SK-N-SH treated with all-trans-retinoic acid at 6 μM for 48 hours (cell line): ENCODE measurements at regions not wholly inside any gene's neighbourhood (a gene's known extent, or its start where the extent isn't known, plus 50 kb on each side); places are given as distances from the start of the nearest gene placed in this dataset.

Experiments
- ATAC-seq: fragments of 200-7000 bp; cut with Tn5 transposase; 3 replicates; pipeline ENCODE4 v1.9.1; 2020; ENCODE audit warnings: mild to moderate bottlenecking, moderate library complexity
- ARNTL ChIP-seq: fragments of 450-650 bp; formaldehyde crosslinking; IDR thresholded peaks from 2 replicates; pipeline ENCODE4 v1.5.0; 2020; ENCODE audit warnings: low read depth, mild to moderate bottlenecking, moderate library complexity, borderline replicate concordance
- CREB5 ChIP-seq: fragments of 250-450 bp; sonication (Bioruptor Pico); IDR thresholded peaks from 2 replicates; pipeline ENCODE4 v1.5.1; 2020; ENCODE audit warnings: low read depth, mild to moderate bottlenecking, moderate library complexity
- CSDC2 ChIP-seq: fragments of 250-450 bp; sonication (Bioruptor Pico); IDR thresholded peaks from 2 replicates; pipeline ENCODE4 v1.5.0; 2020; ENCODE audit warnings: mild to moderate bottlenecking, moderate library complexity
- ISL1 ChIP-seq: fragments of 250-450 bp; sonication (Bioruptor Pico); IDR thresholded peaks from 2 replicates; pipeline ENCODE4 v2.1.2; 2022; ENCODE audit warnings: mild to moderate bottlenecking, moderate library complexity
- OSR1 ChIP-seq: fragments of 250-450 bp; sonication (Bioruptor Pico); IDR thresholded peaks from 2 replicates; pipeline ENCODE4 v1.8.0; 2022; ENCODE audit warnings: moderate library complexity, mild to moderate bottlenecking, inconsistent platforms
- PPARA ChIP-seq: fragments of 250-450 bp; sonication (Bioruptor Pico); IDR thresholded peaks from 2 replicates; pipeline ENCODE4 v1.5.0; 2020; ENCODE audit warnings: mild to moderate bottlenecking, borderline replicate concordance
- RARB ChIP-seq: fragments of 250-450 bp; sonication (Bioruptor Pico); IDR thresholded peaks from 2 replicates; pipeline ENCODE4 v1.8.0; 2021; ENCODE audit warnings: mild to moderate bottlenecking, moderate library complexity
- SNAI2 ChIP-seq: fragments of 250-450 bp; sonication (Bioruptor Pico); IDR thresholded peaks from 2 replicates; pipeline ENCODE4 v1.5.0; 2020; ENCODE audit warnings: mild to moderate bottlenecking, moderate library complexity
- TCF4 ChIP-seq: fragments of 250-450 bp; sonication (Bioruptor Pico); IDR thresholded peaks from 2 replicates; pipeline ENCODE4 v1.8.0; 2021; ENCODE audit warnings: mild to moderate bottlenecking, moderate library complexity, borderline replicate concordance
- TOX ChIP-seq: fragments of 250-450 bp; sonication (Bioruptor Pico); IDR thresholded peaks from 2 replicates; pipeline ENCODE4 v1.8.0; 2021; ENCODE audit warnings: mild to moderate bottlenecking, moderate library complexity, borderline replicate concordance
- ZFP3 ChIP-seq: fragments of 250-450 bp; sonication (Bioruptor Pico); IDR thresholded peaks from 2 replicates; pipeline ENCODE4 v1.5.0; 2020; ENCODE audit warnings: mild to moderate bottlenecking, moderate library complexity
- ZFP30 ChIP-seq: fragments of 450-650 bp; formaldehyde crosslinking; IDR thresholded peaks from 2 replicates; pipeline ENCODE4 v1.5.0; 2022; ENCODE audit warnings: mild to moderate bottlenecking, moderate library complexity
- ZNF565 ChIP-seq: fragments of 450-650 bp; formaldehyde crosslinking; conservative IDR thresholded peaks from 2 replicates; pipeline ENCODE4 v1.5.0; 2020; ENCODE audit warnings: low read depth, mild to moderate bottlenecking, moderate library complexity
- ZNF70 ChIP-seq: fragments of 450-650 bp; formaldehyde crosslinking; IDR thresholded peaks from 2 replicates; pipeline ENCODE4 v1.5.0; 2020; ENCODE audit warnings: mild to moderate bottlenecking, moderate library complexity
- ZNF8 ChIP-seq: fragments of 450-650 bp; formaldehyde crosslinking; IDR thresholded peaks from 2 replicates; pipeline ENCODE4 v1.5.0; 2020; ENCODE audit warnings: mild to moderate bottlenecking, moderate library complexity
- TF ChIP-seq, protein P1 (sequence below): fragments of 250-450 bp; sonication (Bioruptor Pico); IDR thresholded peaks from 2 replicates; pipeline ENCODE4 v1.8.0; 2021; ENCODE audit warnings: low read depth, mild to moderate bottlenecking, moderate library complexity, borderline replicate concordance
- TF ChIP-seq, protein P2 (sequence below): fragments of 250-450 bp; sonication (Bioruptor Pico); IDR thresholded peaks from 2 replicates; pipeline ENCODE4 v1.5.0; 2020; ENCODE audit warnings: mild to moderate bottlenecking, moderate library complexity
- TF ChIP-seq, protein P3 (sequence below): fragments of 250-450 bp; sonication (Bioruptor Pico); IDR thresholded peaks from 2 replicates; pipeline ENCODE4 v1.5.1; 2021; ENCODE audit warnings: mild to moderate bottlenecking, moderate library complexity

- ATAC-seq: no peak
- TF ChIP-seq, protein P1, sequence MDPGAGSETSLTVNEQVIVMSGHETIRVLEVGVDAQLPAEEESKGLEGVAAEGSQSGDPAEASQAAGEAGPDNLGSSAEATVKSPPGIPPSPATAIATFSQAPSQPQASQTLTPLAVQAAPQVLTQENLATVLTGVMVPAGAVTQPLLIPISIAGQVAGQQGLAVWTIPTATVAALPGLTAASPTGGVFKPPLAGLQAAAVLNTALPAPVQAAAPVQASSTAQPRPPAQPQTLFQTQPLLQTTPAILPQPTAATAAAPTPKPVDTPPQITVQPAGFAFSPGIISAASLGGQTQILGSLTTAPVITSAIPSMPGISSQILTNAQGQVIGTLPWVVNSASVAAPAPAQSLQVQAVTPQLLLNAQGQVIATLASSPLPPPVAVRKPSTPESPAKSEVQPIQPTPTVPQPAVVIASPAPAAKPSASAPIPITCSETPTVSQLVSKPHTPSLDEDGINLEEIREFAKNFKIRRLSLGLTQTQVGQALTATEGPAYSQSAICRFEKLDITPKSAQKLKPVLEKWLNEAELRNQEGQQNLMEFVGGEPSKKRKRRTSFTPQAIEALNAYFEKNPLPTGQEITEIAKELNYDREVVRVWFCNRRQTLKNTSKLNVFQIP (CRISPR knock-in tag): no peak
- TF ChIP-seq PPARA (no peak), ZFP3 (CRISPR knock-in tag) (no peak), ZNF70 (CRISPR knock-in tag) (no peak), CSDC2 (CRISPR knock-in tag) (no peak), ZNF8 (CRISPR knock-in tag) (no peak), ZFP30 (CRISPR knock-in tag) (no peak), RARB (CRISPR knock-in tag) (no peak), SNAI2 (CRISPR knock-in tag) (no peak), ISL1 (CRISPR knock-in tag) (no peak), ZNF565 (CRISPR knock-in tag) (no peak)
- TF ChIP-seq, protein P2, sequence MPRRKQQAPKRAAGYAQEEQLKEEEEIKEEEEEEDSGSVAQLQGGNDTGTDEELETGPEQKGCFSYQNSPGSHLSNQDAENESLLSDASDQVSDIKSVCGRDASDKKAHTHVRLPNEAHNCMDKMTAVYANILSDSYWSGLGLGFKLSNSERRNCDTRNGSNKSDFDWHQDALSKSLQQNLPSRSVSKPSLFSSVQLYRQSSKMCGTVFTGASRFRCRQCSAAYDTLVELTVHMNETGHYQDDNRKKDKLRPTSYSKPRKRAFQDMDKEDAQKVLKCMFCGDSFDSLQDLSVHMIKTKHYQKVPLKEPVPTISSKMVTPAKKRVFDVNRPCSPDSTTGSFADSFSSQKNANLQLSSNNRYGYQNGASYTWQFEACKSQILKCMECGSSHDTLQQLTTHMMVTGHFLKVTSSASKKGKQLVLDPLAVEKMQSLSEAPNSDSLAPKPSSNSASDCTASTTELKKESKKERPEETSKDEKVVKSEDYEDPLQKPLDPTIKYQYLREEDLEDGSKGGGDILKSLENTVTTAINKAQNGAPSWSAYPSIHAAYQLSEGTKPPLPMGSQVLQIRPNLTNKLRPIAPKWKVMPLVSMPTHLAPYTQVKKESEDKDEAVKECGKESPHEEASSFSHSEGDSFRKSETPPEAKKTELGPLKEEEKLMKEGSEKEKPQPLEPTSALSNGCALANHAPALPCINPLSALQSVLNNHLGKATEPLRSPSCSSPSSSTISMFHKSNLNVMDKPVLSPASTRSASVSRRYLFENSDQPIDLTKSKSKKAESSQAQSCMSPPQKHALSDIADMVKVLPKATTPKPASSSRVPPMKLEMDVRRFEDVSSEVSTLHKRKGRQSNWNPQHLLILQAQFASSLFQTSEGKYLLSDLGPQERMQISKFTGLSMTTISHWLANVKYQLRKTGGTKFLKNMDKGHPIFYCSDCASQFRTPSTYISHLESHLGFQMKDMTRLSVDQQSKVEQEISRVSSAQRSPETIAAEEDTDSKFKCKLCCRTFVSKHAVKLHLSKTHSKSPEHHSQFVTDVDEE: no peak
These were observed 240.1 kb upstream of the PHYHIPL start for GRCh38 chr10:58936364-58936763.

DNA sequence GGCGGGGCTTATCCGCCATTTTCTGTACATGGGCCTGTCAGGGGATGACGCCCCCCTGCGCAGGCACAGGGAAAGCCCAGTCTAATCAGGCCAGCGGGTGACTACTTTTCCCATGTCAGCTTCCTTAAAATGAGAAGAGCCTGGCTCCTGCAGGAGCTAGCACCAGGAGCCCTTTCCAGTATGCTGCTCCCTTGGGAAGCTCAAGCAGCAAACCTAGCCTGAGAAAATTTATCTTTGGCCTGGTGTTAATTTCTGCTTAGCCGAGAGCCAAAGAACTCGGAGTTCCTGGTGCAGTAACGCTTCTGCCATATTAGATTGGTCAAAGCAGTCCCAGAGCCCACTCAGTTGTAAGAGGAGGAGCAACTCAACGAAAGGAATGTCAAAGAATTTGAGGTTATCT is 239.0 kb upstream of the PHYHIPL start:
- no peak for ATAC-seq

GRCh38 chr10:58942724-58943123 is 233.7 kb upstream of the PHYHIPL start:
- peak; percentile 41; the same call in 2 of the 3 replicates for ATAC-seq
- TF ChIP-seq TCF4 (CRISPR knock-in tag) (peak; percentile 77), PPARA (no peak), ARNTL (CRISPR knock-in tag) (no peak), ZFP3 (CRISPR knock-in tag) (no peak), CREB5 (CRISPR knock-in tag) (no peak), CSDC2 (CRISPR knock-in tag) (no peak), ZNF565 (CRISPR knock-in tag) (no peak)
- TF ChIP-seq, protein P1 (CRISPR knock-in tag): no peak
- TF ChIP-seq, protein P2: peak; percentile 24; the same call in 1 of the 2 replicates
- TF ChIP-seq, all 23 proteins: peak for 2

More for the DNA sequence above, 239.0 kb upstream of the PHYHIPL start:
- TF ChIP-seq ISL1 (CRISPR knock-in tag) (no peak), CSDC2 (CRISPR knock-in tag) (no peak), TCF4 (CRISPR knock-in tag) (no peak), OSR1 (CRISPR knock-in tag) (no peak), ZNF8 (CRISPR knock-in tag) (no peak), TOX (CRISPR knock-in tag) (no peak), PPARA (no peak), ZFP3 (CRISPR knock-in tag) (no peak)
- TF ChIP-seq, protein P2: no peak
- TF ChIP-seq, protein P3, sequence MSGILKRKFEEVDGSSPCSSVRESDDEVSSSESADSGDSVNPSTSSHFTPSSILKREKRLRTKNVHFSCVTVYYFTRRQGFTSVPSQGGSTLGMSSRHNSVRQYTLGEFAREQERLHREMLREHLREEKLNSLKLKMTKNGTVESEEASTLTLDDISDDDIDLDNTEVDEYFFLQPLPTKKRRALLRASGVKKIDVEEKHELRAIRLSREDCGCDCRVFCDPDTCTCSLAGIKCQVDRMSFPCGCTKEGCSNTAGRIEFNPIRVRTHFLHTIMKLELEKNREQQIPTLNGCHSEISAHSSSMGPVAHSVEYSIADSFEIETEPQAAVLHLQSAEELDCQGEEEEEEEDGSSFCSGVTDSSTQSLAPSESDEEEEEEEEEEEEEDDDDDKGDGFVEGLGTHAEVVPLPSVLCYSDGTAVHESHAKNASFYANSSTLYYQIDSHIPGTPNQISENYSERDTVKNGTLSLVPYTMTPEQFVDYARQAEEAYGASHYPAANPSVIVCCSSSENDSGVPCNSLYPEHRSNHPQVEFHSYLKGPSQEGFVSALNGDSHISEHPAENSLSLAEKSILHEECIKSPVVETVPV (CRISPR knock-in tag): no peak
